ENCODE measurements at regions not wholly inside any gene's neighbourhood (a gene's known extent, or its start where the extent isn't known, plus 50 kb on each side); places are given as distances from the start of the nearest gene placed in this dataset.

GRCh38 chr10:132123606-132124005 is 57.9 kb downstream of the JAKMIP3 start:
- H3K27me3 ChIP-seq: no peaks in the 10 kb centered on the region

GRCh38 chr10:132124201-132124920 is 58.6 kb downstream of the JAKMIP3 start:
- DNase-seq: peak in 1 of 2 donors; percentile 81

More at GRCh38 chr10:132123606-132124005, 57.9 kb downstream of the JAKMIP3 start:
- ATAC-seq (ENCODE audit: low FRiP score in 2 of 2) (no peak), DNase-seq (no peak)
- TF ChIP-seq POLR2A (IDR thresholded peaks at IDR 0.05) (no peak), CTCF (IDR thresholded peaks at IDR 0.05) (no peak), EP300 (IDR thresholded peaks at IDR 0.05) (no peak), POLR2AphosphoS5 (IDR thresholded peaks at IDR 0.05) (no peak)
- Histone ChIP-seq H3K4me3 (no peak overlapping the region), H3K36me3 (no peaks in the 10 kb centered on the region), H3K27ac (no peak overlapping the region), H3K9me3 (no peaks in the 10 kb centered on the region), H3K4me1 (no peaks in the 10 kb centered on the region)
- 89 to 90% methylated on average over 6 to 8 of the region's 8 CpGs for WGBS, 2 donors

GRCh38 chr10:132129431-132129830 is 57.3 kb upstream of the DPYSL4 start:
- no peak overlapping the region for H3K27ac ChIP-seq
- DNase-seq: no peak
- H3K36me3 ChIP-seq: no peaks in the 10 kb centered on the region
- WGBS, 2 donors: 52 to 58% methylated on average over 7 to 11 of the region's 11 CpGs
- no peak for ATAC-seq (ENCODE audit: low FRiP score in 2 of 2)
- H3K4me3 ChIP-seq: no peak overlapping the region
- no peaks in the 10 kb centered on the region for H3K9me3 ChIP-seq
- TF ChIP-seq POLR2AphosphoS5 (IDR thresholded peaks at IDR 0.05) (no peak), EP300 (IDR thresholded peaks at IDR 0.05) (no peak), CTCF (IDR thresholded peaks at IDR 0.05) (no peak), POLR2A (IDR thresholded peaks at IDR 0.05) (no peak)
- peaks cover 0 to 2% (median 0%) of the 10 kb centered on the region in 4 donors for H3K27me3 ChIP-seq
- H3K4me1 ChIP-seq: no peaks in the 10 kb centered on the region

More at GRCh38 chr10:132124201-132124920, 58.6 kb downstream of the JAKMIP3 start:
- Histone ChIP-seq H3K27me3 (no peaks in the 10 kb centered on the region), H3K4me1 (no peaks in the 10 kb centered on the region), H3K9me3 (no peaks in the 10 kb centered on the region), H3K36me3 (no peaks in the 10 kb centered on the region), H3K4me3 (no peak overlapping the region), H3K27ac (no peak overlapping the region)
- 90 to 94% methylated on average over 50 of the region's 50 CpGs for WGBS, 2 donors
- peak in 1 of 2 donors; percentile 4 for ATAC-seq (ENCODE audit: low FRiP score in 2 of 2)
- TF ChIP-seq POLR2A (IDR thresholded peaks at IDR 0.05) (no peak), CTCF (IDR thresholded peaks at IDR 0.05) (no peak), POLR2AphosphoS5 (IDR thresholded peaks at IDR 0.05) (no peak), EP300 (IDR thresholded peaks at IDR 0.05) (no peak)

GRCh38 chr10:132130286-132131265 is 56.2 kb upstream of the DPYSL4 start:
- Histone ChIP-seq H3K4me3 (no peak overlapping the region), H3K9me3 (no peaks in the 10 kb centered on the region), H3K36me3 (no peaks in the 10 kb centered on the region), H3K4me1 (no peaks in the 10 kb centered on the region), H3K27me3 (peaks cover 0 to 2% (median 0%) of the 10 kb centered on the region in 4 donors), H3K27ac (no peak overlapping the region)
- no peak for DNase-seq
- 82 to 94% methylated on average over 16 to 19 of the region's 24 CpGs for WGBS, 2 donors
- peak in 1 of 2 donors; percentile 4 for ATAC-seq (ENCODE audit: low FRiP score in 2 of 2)
- no peak for TF ChIP-seq EP300 (IDR thresholded peaks at IDR 0.05)
- no peak for TF ChIP-seq POLR2AphosphoS5 (IDR thresholded peaks at IDR 0.05)
- TF ChIP-seq POLR2A (IDR thresholded peaks at IDR 0.05): no peak
- TF ChIP-seq CTCF (IDR thresholded peaks at IDR 0.05): no peak

Data from upper lobe of left lung (tissue), 6 donors.